ENCODE measurements at regions not wholly inside any gene's neighbourhood (a gene's known extent, or its start where the extent isn't known, plus 50 kb on each side); places are given as distances from the start of the nearest gene placed in this dataset.

GRCh38 chr2:120954939-120955338 is 219.3 kb downstream of the GLI2 start:
- H4K20me1 ChIP-seq = no peaks in the 10 kb centered on the region
- no peaks in the 10 kb centered on the region for H3K27me3 ChIP-seq
- no peak overlapping the region for H3K9ac ChIP-seq
- no peaks in the 10 kb centered on the region for H3K9me3 ChIP-seq
- H3K27ac ChIP-seq = no peak overlapping the region
- H3K4me1 ChIP-seq = peaks cover 26% of the 10 kb centered on the region
- no peak for TF ChIP-seq Cebpa-rat (IDR thresholded peaks at IDR 0.05)
- H3K36me3 ChIP-seq = no peaks in the 10 kb centered on the region
- no peak overlapping the region for H3K4me2 ChIP-seq
- no peak overlapping the region for H3K4me3 ChIP-seq

- Histone ChIP-seq H4K20me1 (no peaks in the 10 kb centered on the region), H3K27ac (no peak overlapping the region), H3K9ac (no peak overlapping the region), H3K4me3 (no peak overlapping the region), H3K9me3 (no peaks in the 10 kb centered on the region), H3K27me3 (no peaks in the 10 kb centered on the region), H3K4me1 (peaks cover 22% of the 10 kb centered on the region), H3K36me3 (no peaks in the 10 kb centered on the region), H3K4me2 (no peak overlapping the region)
- TF ChIP-seq Cebpa-rat (IDR thresholded peaks at IDR 0.05) = no peak
Observed at GRCh38 chr2:120955427-120955826, 219.8 kb downstream of the GLI2 start.

GRCh38 chr2:120956486-120957156 is 221.0 kb downstream of the GLI2 start:
- no peaks in the 10 kb centered on the region for H3K36me3 ChIP-seq
- H3K27ac ChIP-seq = no peak overlapping the region
- peaks cover 22% of the 10 kb centered on the region for H3K4me1 ChIP-seq
- H3K27me3 ChIP-seq = no peaks in the 10 kb centered on the region
- no peaks in the 10 kb centered on the region for H3K9me3 ChIP-seq
- H4K20me1 ChIP-seq = no peaks in the 10 kb centered on the region
- H3K4me3 ChIP-seq = no peak overlapping the region
- H3K9ac ChIP-seq = no peak overlapping the region
- H3K4me2 ChIP-seq = no peak overlapping the region
- TF ChIP-seq Cebpa-rat (IDR thresholded peaks at IDR 0.05) = no peak

GRCh38 chr2:120957905-120958304 is 222.2 kb downstream of the GLI2 start:
- Histone ChIP-seq H3K36me3 (no peaks in the 10 kb centered on the region), H4K20me1 (no peaks in the 10 kb centered on the region), H3K4me2 (no peak overlapping the region), H3K9me3 (no peaks in the 10 kb centered on the region), H3K27me3 (no peaks in the 10 kb centered on the region), H3K27ac (no peak overlapping the region), H3K4me1 (peaks cover 15% of the 10 kb centered on the region), H3K9ac (no peak overlapping the region), H3K4me3 (no peak overlapping the region)
- TF ChIP-seq Cebpa-rat (IDR thresholded peaks at IDR 0.05) = no peak

DNA sequence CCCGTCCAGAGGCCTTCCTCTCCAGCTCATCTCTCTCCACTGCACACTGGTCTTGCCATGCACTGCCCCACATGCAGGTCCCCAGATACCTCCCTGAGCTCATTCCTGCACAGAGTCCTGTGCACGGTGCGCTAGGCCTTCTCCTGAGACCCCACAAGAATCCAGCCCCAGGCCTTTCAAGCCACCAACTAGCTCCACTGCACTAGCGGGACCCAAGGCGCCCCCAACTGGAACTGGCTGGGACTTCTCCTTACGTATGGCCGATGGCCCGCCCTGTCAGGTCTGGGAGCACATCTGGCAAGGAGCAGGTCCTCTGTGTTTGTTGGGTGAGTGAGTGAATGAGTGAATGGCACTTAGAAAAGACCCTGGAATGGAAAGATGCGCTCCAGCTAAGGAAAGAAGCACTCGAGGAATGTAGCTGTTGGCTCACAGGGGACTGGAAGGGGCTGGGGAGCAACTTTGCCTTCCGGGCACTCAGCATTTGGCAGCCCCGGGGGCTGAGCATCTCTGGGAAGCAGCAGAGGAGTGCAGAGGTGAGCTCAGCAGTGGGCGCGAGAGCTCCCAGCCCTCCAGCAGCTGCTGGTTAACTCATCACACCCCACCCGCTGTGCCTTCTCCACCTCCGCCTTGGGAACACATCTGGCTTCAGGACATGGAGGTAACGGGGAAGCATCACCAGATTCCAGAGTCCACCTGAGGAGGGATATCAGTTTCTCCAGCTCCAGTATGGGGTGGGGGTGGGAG is 223.1 kb downstream of the GLI2 start:
- Histone ChIP-seq H3K4me2 (no peak overlapping the region), H3K4me3 (no peak overlapping the region), H3K27me3 (no peaks in the 10 kb centered on the region), H4K20me1 (no peaks in the 10 kb centered on the region), H3K27ac (no peak overlapping the region), H3K36me3 (no peaks in the 10 kb centered on the region), H3K4me1 (peaks cover 9% of the 10 kb centered on the region), H3K9ac (no peak overlapping the region), H3K9me3 (no peaks in the 10 kb centered on the region)
- TF ChIP-seq Cebpa-rat (IDR thresholded peaks at IDR 0.05) = no peak

DNA sequence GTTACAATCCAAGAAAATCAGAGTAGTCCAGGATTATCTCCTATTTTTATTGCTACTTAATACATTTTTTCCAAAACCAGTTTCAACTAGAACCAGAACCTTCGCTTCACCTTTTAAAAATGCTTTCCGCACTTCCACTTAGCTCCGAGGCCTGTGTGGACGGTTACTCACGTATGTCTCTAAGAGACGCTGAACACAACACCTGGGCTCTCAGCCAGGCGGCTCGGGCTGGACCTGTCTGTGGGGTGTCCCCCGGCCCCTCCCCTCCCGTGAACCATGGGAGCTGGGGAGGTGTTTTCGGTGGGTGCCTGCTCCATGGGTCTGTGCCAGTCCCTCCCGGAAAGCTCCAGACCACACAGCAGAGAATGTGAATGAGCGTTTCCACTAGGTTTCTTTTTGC is 223.8 kb downstream of the GLI2 start:
- Histone ChIP-seq H3K27me3 (no peaks in the 10 kb centered on the region), H3K4me2 (no peak overlapping the region), H3K4me3 (no peak overlapping the region), H3K27ac (no peak overlapping the region), H3K9me3 (no peaks in the 10 kb centered on the region), H4K20me1 (no peaks in the 10 kb centered on the region), H3K9ac (no peak overlapping the region), H3K4me1 (peaks cover 8% of the 10 kb centered on the region), H3K36me3 (no peaks in the 10 kb centered on the region)
- TF ChIP-seq Cebpa-rat (IDR thresholded peaks at IDR 0.05) = no peak

DNA sequence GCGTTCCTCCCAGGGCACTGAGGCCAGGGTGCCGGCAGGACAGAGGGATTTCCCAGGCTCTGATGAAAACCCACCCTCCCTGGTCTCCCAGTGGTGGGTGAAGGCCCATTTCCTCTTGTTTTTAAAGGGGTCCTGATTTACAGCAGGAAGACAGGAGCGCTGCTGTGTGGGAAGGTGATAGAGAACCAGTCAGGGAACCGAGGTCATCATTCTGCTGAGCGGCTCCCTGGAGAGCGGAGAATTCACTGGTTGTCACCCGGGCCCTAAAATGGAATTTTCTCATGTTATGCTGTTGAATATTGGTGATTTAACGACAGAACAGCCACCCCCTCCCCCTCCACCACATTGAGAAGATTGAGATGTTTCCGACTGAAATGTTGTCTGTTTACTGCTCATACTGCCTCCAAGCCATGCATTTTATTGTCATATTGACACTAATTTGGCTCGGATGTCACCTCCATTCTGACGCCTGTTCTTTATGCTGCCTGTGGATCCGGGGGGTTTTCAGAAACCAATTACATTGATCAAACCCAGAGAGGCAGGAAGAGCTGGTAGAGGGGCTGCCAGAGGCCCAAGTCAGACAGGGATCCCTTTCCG is 225.2 kb downstream of the GLI2 start:
- Histone ChIP-seq H3K9me3 (no peaks in the 10 kb centered on the region), H3K9ac (no peak overlapping the region), H3K27me3 (no peaks in the 10 kb centered on the region), H3K27ac (no peak overlapping the region), H3K4me2 (no peak overlapping the region), H3K36me3 (no peaks in the 10 kb centered on the region), H4K20me1 (no peaks in the 10 kb centered on the region), H3K4me1 (peaks cover 8% of the 10 kb centered on the region), H3K4me3 (no peak overlapping the region)
- TF ChIP-seq Cebpa-rat (IDR thresholded peaks at IDR 0.05) = no peak

DNA sequence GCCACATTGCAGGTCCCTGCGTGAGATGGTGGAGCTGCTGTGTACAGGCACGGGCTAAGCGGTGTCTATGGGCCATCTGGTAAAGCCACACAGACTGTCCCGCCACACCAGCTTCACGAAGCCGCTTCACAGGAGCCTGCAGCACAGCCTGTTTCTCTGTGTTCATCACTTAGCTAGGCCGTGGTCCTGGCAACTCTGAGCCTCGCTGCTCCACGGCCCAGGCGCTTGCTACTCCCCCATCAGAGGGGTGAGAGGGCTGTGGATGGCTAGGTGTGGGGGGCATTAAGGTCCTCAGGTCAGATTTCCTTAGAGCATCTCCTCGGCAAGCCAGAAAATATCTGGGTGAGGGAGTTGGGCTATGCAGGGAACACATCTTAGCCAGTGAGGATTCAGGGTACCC is 225.7 kb downstream of the GLI2 start:
- Histone ChIP-seq H3K4me3 (no peak overlapping the region), H3K36me3 (no peaks in the 10 kb centered on the region), H3K4me2 (no peak overlapping the region), H3K9ac (no peak overlapping the region), H3K27ac (no peak overlapping the region), H3K4me1 (peaks cover 8% of the 10 kb centered on the region), H3K9me3 (no peaks in the 10 kb centered on the region), H3K27me3 (no peaks in the 10 kb centered on the region), H4K20me1 (no peaks in the 10 kb centered on the region)
- TF ChIP-seq Cebpa-rat (IDR thresholded peaks at IDR 0.05) = no peak

DNA sequence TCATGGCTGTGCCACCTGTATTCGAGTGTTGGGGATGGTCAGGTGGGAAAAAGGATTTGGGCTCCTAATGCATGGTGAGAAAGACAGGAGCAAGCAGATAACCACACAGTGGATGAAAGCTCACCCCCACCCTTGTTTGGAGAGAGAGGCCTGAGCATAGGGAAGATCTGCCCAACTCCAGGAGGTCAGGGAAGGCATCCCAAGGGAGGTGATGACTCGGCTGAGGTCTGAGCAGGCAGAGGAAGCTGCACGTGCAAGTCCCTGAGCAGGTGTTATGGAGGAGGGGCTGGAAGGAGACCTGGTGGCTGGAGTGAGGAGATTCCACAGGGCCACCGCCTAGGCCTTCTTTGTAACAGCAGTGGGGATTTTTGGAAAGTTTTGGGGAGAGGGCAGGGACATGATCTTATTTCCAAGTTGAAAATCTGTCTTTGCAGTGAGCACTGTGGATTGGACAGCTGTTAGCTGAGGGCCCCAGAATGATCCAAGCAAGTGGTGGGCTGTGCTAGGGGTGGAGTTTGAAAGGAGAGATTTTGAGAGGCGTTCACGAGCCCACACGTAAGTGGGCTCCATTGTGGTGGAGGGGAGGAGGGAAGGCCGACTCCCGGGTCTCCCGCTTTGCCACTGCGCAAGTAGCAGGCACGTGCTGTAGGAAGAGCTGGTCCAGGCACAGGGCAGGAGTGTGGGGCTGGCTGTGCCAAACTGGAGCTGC is 228.5 kb downstream of the GLI2 start:
- H3K36me3 ChIP-seq = no peaks in the 10 kb centered on the region
- no peak overlapping the region for H3K9ac ChIP-seq
- H3K9me3 ChIP-seq = 0 out of 2 replicates have a peak, but pooled peaks cover under 1% of the 10 kb centered on the region
- H3K4me1 ChIP-seq = peaks cover 8% of the 10 kb centered on the region
- H3K27me3 ChIP-seq = no peaks in the 10 kb centered on the region
- H3K4me2 ChIP-seq = no peak overlapping the region
- no peaks in the 10 kb centered on the region for H4K20me1 ChIP-seq
- H3K27ac ChIP-seq = no peak overlapping the region
- H3K4me3 ChIP-seq = no peak overlapping the region
- no peak for TF ChIP-seq Cebpa-rat (IDR thresholded peaks at IDR 0.05)

- Histone ChIP-seq H3K4me3 (no peak overlapping the region), H3K4me1 (peaks cover 11% of the 10 kb centered on the region), H3K9ac (no peak overlapping the region), H4K20me1 (no peaks in the 10 kb centered on the region), H3K27ac (no peak overlapping the region), H3K4me2 (no peak overlapping the region), H3K36me3 (no peaks in the 10 kb centered on the region), H3K27me3 (no peaks in the 10 kb centered on the region), H3K9me3 (peaks cover 7% of the 10 kb centered on the region; the same call in 1 of the 2 replicates)
- no peak for TF ChIP-seq Cebpa-rat (IDR thresholded peaks at IDR 0.05)
Observed at GRCh38 chr2:120964819-120965218, 229.2 kb downstream of the GLI2 start.
